Tibial artery (tissue), 4 donors: ENCODE measurements at regions not wholly inside any gene's neighbourhood (a gene's known extent, or its start where the extent isn't known, plus 50 kb on each side); places are given as distances from the start of the nearest gene placed in this dataset.
"Not testable (repeated sequence)": the region's sequence is repeated elsewhere in the genome, so short reads cannot be mapped to it uniquely, and the experiment has no call there.

Source experiments
- DNase-seq, 2 donors: peaks; one replicate each; pipeline ENCODE4 v3.0.0-alpha.2; 2019
- H3K27ac ChIP-seq, 2 donors: fragments of 200-600 bp; sonication (generic) in 1 of 2; 1 replicate in 1 of 2; 2 replicates in 1 of 2; pipeline ENCODE4 v1.5.1; 2018 to 2019; ENCODE audit warnings: mild to moderate bottlenecking in 1 of 2
- H3K27me3 ChIP-seq, 2 donors: fragments of 200-600 bp; sonication (generic) in 1 of 2; one replicate each; pipeline versions ENCODE4 v1.5.1 to v1.6.0; 2016 to 2019
- H3K36me3 ChIP-seq, 3 donors: fragments of 200-600 bp; sonication (generic) in 2 of 3; one replicate each; pipeline ENCODE4 v1.5.1; 2016 to 2019; ENCODE audit warnings: mild to moderate bottlenecking in 2 of 3
- H3K4me1 ChIP-seq, 4 donors: fragments of 200-600 bp; sonication (generic) in 2 of 4; 1 replicate in 3 of 4; 2 replicates in 1 of 4; pipeline ENCODE4 v1.5.1; 2016 to 2019
- H3K4me3 ChIP-seq, 2 donors: fragments of 200-600 bp; sonication (generic) in 1 of 2; 1 replicate in 1 of 2; 2 replicates in 1 of 2; pipeline ENCODE4 v1.5.1; 2018 to 2019; ENCODE audit warnings: mild to moderate bottlenecking in 2 of 2
- H3K9me3 ChIP-seq, 3 donors: fragments of 200-600 bp; sonication (generic) in 1 of 3; one replicate each; pipeline ENCODE4 v1.5.1; 2016 to 2019
- CTCF ChIP-seq, 2 experiments: fragments of 200-600 bp in 1 of 2; fragments of 450-650 bp in 1 of 2; IDR thresholded peaks; one replicate each; pipeline ENCODE4 v1.5.1; 2017 to 2019; ENCODE audit warnings: antibody characterized with exemption in 2 of 2, mild to moderate bottlenecking in 1 of 2, moderate library complexity in 1 of 2
- intact Hi-C: fragments of 100-400 bp; cut with DNase I; formaldehyde crosslinking; loops from one replicate; pipeline ENCODE4 v1.15.0; 2023; ENCODE audit warnings: low total_unique reads

DNA sequence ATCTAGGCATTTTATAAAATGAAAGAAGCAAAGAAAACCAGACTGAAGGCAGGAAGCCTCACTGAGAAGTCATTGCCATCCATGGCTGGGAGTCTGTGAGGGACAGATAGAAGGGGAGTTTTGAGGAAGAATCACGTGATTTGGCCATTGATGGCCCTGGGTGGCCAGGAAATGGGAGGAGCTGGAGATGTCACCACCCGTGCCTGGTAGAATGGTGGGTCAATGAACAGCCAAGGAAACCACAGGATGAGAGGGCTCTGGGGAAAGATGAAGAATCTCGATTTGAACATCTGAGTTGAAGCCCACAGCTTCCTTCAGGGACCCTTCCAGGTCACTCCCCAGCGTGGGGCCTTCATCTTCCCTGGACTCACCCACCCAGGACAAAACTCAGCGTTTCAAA is 103.3 kb upstream of the CHST15 start:
- Histone ChIP-seq H3K36me3 (no peaks in the 10 kb centered on the region), H3K4me3 (no peak overlapping the region), H3K27ac (peak overlapping the region; percentile 86 to 89), H3K9me3 (no peaks in the 10 kb centered on the region), H3K4me1 (peaks cover 0 to 21% (median 4%) of the 10 kb centered on the region in 4 donors), H3K27me3 (no peaks in the 10 kb centered on the region)
- intact Hi-C loops: no loop called here
- DNase-seq: no peak
- TF ChIP-seq CTCF (IDR thresholded peaks at IDR 0.05): no peak

GRCh38 chr10:124194199-124194824 is 100.9 kb upstream of the CHST15 start:
- Histone ChIP-seq H3K27me3 (no peaks in the 10 kb centered on the region), H3K36me3 (no peaks in the 10 kb centered on the region), H3K9me3 (no peaks in the 10 kb centered on the region), H3K4me1 (peaks cover 0 to 21% (median 4%) of the 10 kb centered on the region in 4 donors), H3K27ac (no peak overlapping the region), H3K4me3 (no peak overlapping the region)
- TF ChIP-seq CTCF (IDR thresholded peaks at IDR 0.05): no peak
- intact Hi-C loops: no loop called here
- DNase-seq: no peak

- H3K36me3 ChIP-seq: no peaks in the 10 kb centered on the region
- no peaks in the 10 kb centered on the region for H3K9me3 ChIP-seq
- intact Hi-C loops: no loop called here
- no peak overlapping the region for H3K27ac ChIP-seq
- H3K27me3 ChIP-seq: no peaks in the 10 kb centered on the region
- peaks cover 0 to 19% (median 4%) of the 10 kb centered on the region in 4 donors for H3K4me1 ChIP-seq
- no peak for TF ChIP-seq CTCF (IDR thresholded peaks at IDR 0.05)
- H3K4me3 ChIP-seq: no peak overlapping the region
- DNase-seq: no peak
Observed at GRCh38 chr10:124193309-124193696, 99.9 kb upstream of the CHST15 start.

- H3K36me3 ChIP-seq, DNase-seq, intact Hi-C loops, H3K27me3 ChIP-seq, H3K9me3 ChIP-seq, H3K4me3 ChIP-seq, H3K27ac ChIP-seq: not testable (repeated sequence)
- peaks cover 0 to 14% (median 4%) of the 10 kb centered on the region in 4 donors for H3K4me1 ChIP-seq
Observed at GRCh38 chr10:124192664-124193308, 99.4 kb upstream of the CHST15 start.

- H3K36me3 ChIP-seq, H3K4me1 ChIP-seq, H3K27ac ChIP-seq, intact Hi-C loops, H3K9me3 ChIP-seq, H3K4me3 ChIP-seq, H3K27me3 ChIP-seq, DNase-seq: not testable (repeated sequence)
Observed at GRCh38 chr10:124190476-124190875, 97.1 kb upstream of the CHST15 start.

- Histone ChIP-seq H3K4me1 (peaks cover 0 to 12% (median 6%) of the 10 kb centered on the region in 4 donors), H3K27ac (no peak overlapping the region), H3K27me3 (no peaks in the 10 kb centered on the region), H3K4me3 (no peak overlapping the region), H3K36me3 (no peaks in the 10 kb centered on the region), H3K9me3 (no peaks in the 10 kb centered on the region)
- intact Hi-C loops: no loop called here
- no peak for TF ChIP-seq CTCF (IDR thresholded peaks at IDR 0.05)
- DNase-seq: no peak
Observed at GRCh38 chr10:124186956-124187355, 93.6 kb upstream of the CHST15 start.
